ENCODE measurements at regions not wholly inside any gene's neighbourhood (a gene's known extent, or its start where the extent isn't known, plus 50 kb on each side); places are given as distances from the start of the nearest gene placed in this dataset.

DNA sequence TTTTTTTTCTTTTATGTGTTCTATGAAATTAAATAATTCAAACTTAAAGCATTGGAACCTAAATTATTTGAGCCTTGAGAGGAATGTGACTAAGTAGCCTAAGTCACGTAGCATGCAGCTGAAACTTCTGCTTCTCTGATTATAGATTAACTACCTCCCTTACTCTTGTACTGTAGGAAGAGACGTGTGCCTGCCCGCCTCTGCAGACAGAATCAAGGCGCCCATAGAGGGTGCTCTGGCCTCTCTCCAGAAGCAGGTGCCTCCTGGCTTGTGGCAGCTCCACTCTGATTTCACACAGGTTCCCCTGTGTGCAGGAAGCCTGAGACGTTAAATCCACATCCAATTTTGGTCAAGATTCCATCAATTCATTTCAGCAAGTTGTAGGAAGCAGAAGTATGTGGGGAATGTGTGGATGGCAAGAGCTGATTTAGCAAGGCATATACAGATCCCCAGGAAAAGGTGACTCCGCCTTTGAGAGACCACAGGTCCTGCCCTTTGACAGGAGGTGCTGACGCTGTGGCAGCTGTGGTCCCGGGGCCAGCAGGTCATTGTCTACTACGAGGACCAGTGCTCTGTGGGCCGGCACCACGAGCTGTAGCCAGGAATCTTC lies 1418.8 kb downstream of the CDH11 start:
- no peak overlapping the region for H3K27ac ChIP-seq
- H3K4me1 ChIP-seq (ENCODE audit: insufficient read depth): no peaks in the 10 kb centered on the region
- H3K9me2 ChIP-seq (replicated peaks; ENCODE audit: insufficient read depth): no peaks in the 10 kb centered on the region
- whole genome bisulfite sequencing (ENCODE audit: low lambda C conversion rate, missing lambda C conversion rate): 53% methylated on average over 11 of the region's 11 CpGs
- DNase-seq (ENCODE audit: low spot score): peak; percentile 63
- H3K36me3 ChIP-seq (replicated peaks; ENCODE audit: insufficient read depth, low read depth): no peaks in the 10 kb centered on the region
- TF ChIP-seq EZH2phosphoT487 (IDR thresholded peaks at IDR 0.05; ENCODE audit: low read depth, severe bottlenecking, unreplicated experiment): no peak
- TF ChIP-seq, protein P1, sequence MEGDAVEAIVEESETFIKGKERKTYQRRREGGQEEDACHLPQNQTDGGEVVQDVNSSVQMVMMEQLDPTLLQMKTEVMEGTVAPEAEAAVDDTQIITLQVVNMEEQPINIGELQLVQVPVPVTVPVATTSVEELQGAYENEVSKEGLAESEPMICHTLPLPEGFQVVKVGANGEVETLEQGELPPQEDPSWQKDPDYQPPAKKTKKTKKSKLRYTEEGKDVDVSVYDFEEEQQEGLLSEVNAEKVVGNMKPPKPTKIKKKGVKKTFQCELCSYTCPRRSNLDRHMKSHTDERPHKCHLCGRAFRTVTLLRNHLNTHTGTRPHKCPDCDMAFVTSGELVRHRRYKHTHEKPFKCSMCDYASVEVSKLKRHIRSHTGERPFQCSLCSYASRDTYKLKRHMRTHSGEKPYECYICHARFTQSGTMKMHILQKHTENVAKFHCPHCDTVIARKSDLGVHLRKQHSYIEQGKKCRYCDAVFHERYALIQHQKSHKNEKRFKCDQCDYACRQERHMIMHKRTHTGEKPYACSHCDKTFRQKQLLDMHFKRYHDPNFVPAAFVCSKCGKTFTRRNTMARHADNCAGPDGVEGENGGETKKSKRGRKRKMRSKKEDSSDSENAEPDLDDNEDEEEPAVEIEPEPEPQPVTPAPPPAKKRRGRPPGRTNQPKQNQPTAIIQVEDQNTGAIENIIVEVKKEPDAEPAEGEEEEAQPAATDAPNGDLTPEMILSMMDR (IDR thresholded peaks at IDR 0.05; ENCODE audit: poor library complexity): peak; percentile 40
- TF ChIP-seq EZH2 (IDR thresholded peaks at IDR 0.05; ENCODE audit: borderline replicate concordance): no peak
- peak overlapping the region; percentile 8 for H3K4me2 ChIP-seq
- H3K4me3 ChIP-seq: no peak overlapping the region
- H3K27me3 ChIP-seq: no peaks in the 10 kb centered on the region
- H3K9me3 ChIP-seq (ENCODE audit: low read depth): no peaks in the 10 kb centered on the region
- H3K79me2 ChIP-seq: no peaks in the 10 kb centered on the region
- no peaks in the 10 kb centered on the region for H4K20me1 ChIP-seq (ENCODE audit: insufficient read depth, poor library complexity, severe bottlenecking)
- no peak overlapping the region for H2AFZ ChIP-seq

DNA sequence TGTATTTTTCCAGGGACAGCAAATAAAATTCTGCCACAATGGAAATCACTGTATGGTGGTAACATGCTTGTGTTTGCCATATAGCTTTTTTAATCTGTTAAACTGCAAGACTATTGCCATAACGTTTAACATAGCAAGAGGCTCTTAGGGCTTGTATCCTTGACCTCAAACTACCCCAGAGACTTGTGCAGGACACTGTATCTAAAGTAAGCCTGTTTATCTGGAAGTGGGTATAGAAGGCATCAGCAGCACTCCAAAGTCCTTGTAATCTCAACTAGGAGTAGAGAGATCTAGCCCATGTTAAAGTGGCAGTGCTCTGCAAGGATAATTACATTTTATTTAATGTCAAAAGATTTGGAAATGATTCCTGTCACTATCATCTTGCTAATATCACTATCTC lies 1424.1 kb downstream of the CDH11 start:
- TF ChIP-seq, protein P1 (IDR thresholded peaks at IDR 0.05; ENCODE audit: poor library complexity): no peak
- no peak for TF ChIP-seq EZH2phosphoT487 (IDR thresholded peaks at IDR 0.05; ENCODE audit: low read depth, severe bottlenecking, unreplicated experiment)
- TF ChIP-seq EZH2 (IDR thresholded peaks at IDR 0.05; ENCODE audit: borderline replicate concordance): no peak
- no peaks in the 10 kb centered on the region for H3K9me3 ChIP-seq (ENCODE audit: low read depth)
- no peak overlapping the region for H3K4me2 ChIP-seq
- no peaks in the 10 kb centered on the region for H4K20me1 ChIP-seq (ENCODE audit: insufficient read depth, poor library complexity, severe bottlenecking)
- no peaks in the 10 kb centered on the region for H3K27me3 ChIP-seq
- H3K27ac ChIP-seq: no peak overlapping the region
- DNase-seq (ENCODE audit: low spot score): no peak
- WGBS (ENCODE audit: low lambda C conversion rate, missing lambda C conversion rate): 52% methylated on average over 1 of the region's 1 CpG
- H3K4me1 ChIP-seq (ENCODE audit: insufficient read depth): no peaks in the 10 kb centered on the region
- no peaks in the 10 kb centered on the region for H3K36me3 ChIP-seq (replicated peaks; ENCODE audit: insufficient read depth, low read depth)
- no peak overlapping the region for H3K4me3 ChIP-seq
- H3K79me2 ChIP-seq: no peaks in the 10 kb centered on the region
- no peak overlapping the region for H2AFZ ChIP-seq
- H3K9me2 ChIP-seq (replicated peaks; ENCODE audit: insufficient read depth): no peaks in the 10 kb centered on the region

DNA sequence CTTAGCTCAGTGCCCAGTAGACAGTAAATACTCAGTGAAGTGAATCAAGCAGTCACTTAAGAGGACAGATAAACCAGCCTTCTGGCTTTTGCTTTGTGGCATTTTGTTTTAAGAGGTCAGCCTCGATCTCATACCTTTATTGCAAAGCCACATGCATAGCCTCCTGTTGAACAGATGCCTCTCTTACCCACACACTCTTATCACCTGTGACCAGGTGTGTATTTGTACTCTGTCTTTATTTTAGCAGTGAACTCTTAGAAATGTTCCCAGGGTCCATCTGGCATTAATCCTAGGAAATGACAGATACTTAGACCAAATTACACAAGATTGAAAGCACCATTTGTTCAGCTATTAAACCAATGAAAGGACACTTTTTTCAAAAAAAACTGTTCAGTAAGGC lies 1426.5 kb downstream of the CDH11 start:
- Histone ChIP-seq H2AFZ (no peak overlapping the region), H3K4me2 (no peak overlapping the region), H3K4me1 (ENCODE audit: insufficient read depth) (no peaks in the 10 kb centered on the region), H3K36me3 (replicated peaks; ENCODE audit: insufficient read depth, low read depth) (no peaks in the 10 kb centered on the region), H3K27ac (no peak overlapping the region), H4K20me1 (ENCODE audit: insufficient read depth, poor library complexity, severe bottlenecking) (no peaks in the 10 kb centered on the region), H3K79me2 (no peaks in the 10 kb centered on the region), H3K27me3 (no peaks in the 10 kb centered on the region), H3K4me3 (no peak overlapping the region), H3K9me2 (replicated peaks; ENCODE audit: insufficient read depth) (no peaks in the 10 kb centered on the region), H3K9me3 (ENCODE audit: low read depth) (no peaks in the 10 kb centered on the region)
- TF ChIP-seq EZH2phosphoT487 (IDR thresholded peaks at IDR 0.05; ENCODE audit: low read depth, severe bottlenecking, unreplicated experiment): no peak
- TF ChIP-seq, protein P1 (IDR thresholded peaks at IDR 0.05; ENCODE audit: poor library complexity): no peak
- TF ChIP-seq EZH2 (IDR thresholded peaks at IDR 0.05; ENCODE audit: borderline replicate concordance): no peak
- 22% methylated on average over 1 of the region's 1 CpG for WGBS (ENCODE audit: low lambda C conversion rate, missing lambda C conversion rate)
- DNase-seq (ENCODE audit: low spot score): no peak
